IMR-90 (cell line): ENCODE measurements at regions not wholly inside any gene's neighbourhood (a gene's known extent, or its start where the extent isn't known, plus 50 kb on each side); places are given as distances from the start of the nearest gene placed in this dataset.

ENCODE experiments used
- POLR2A ChIP-seq: IDR thresholded peaks from 2 replicates; pipeline ENCODE4 v1.6.1; 2012; ENCODE audit warnings: mild to moderate bottlenecking, low read depth, low read length
- RAD21 ChIP-seq: IDR thresholded peaks from 2 replicates; pipeline ENCODE4 v1.6.1; 2012; ENCODE audit warnings: low read length, improper control_type of control experiment
- TF ChIP-seq, protein P1 (sequence below): conservative IDR thresholded peaks from 2 replicates; pipeline ENCODE4 v1.5.1; 2012; ENCODE audit warnings: mild to moderate bottlenecking, low read depth, low read length, improper control_type of control experiment

DNA sequence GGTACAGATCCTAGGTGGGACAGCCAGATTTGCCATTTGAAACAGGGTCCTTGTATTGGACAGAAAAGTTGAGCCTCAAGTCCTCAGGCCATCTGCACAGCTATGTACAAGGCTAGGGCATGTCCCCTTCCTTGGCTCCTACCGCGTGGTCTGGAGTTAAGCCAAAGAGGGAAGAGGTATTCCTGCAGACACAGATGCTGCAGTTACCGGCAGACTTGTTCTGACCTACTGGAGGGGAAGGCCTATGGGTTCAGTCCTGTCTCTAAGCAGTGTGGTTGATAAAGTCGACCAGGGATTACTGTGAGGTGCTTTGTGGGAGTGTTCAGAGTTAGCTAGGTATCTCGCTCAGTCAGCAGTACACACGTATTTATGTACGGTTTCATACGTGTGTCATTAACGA, 180.6 kb downstream of the ADAMTS15 start:
- TF ChIP-seq, protein P1, sequence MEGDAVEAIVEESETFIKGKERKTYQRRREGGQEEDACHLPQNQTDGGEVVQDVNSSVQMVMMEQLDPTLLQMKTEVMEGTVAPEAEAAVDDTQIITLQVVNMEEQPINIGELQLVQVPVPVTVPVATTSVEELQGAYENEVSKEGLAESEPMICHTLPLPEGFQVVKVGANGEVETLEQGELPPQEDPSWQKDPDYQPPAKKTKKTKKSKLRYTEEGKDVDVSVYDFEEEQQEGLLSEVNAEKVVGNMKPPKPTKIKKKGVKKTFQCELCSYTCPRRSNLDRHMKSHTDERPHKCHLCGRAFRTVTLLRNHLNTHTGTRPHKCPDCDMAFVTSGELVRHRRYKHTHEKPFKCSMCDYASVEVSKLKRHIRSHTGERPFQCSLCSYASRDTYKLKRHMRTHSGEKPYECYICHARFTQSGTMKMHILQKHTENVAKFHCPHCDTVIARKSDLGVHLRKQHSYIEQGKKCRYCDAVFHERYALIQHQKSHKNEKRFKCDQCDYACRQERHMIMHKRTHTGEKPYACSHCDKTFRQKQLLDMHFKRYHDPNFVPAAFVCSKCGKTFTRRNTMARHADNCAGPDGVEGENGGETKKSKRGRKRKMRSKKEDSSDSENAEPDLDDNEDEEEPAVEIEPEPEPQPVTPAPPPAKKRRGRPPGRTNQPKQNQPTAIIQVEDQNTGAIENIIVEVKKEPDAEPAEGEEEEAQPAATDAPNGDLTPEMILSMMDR, result no peak
- no peak for TF ChIP-seq POLR2A
- TF ChIP-seq RAD21, result no peak
